Kidney epithelial cell (primary cell): ENCODE measurements at regions not wholly inside any gene's neighbourhood (a gene's known extent, or its start where the extent isn't known, plus 50 kb on each side); places are given as distances from the start of the nearest gene placed in this dataset.

Experiments used
- DNase-seq: peaks from one replicate; pipeline ENCODE4 v3.0.0-alpha.2; 2010; ENCODE audit warnings: low read depth
- H3K27me3 ChIP-seq: 2 replicates; pipeline ENCODE4 v1.6.0; 2011; ENCODE audit warnings: low read length; ENCODE audit not compliant: control insufficient read depth, insufficient read depth
- H3K36me3 ChIP-seq: 2 replicates; pipeline ENCODE4 v1.5.1; 2011; ENCODE audit warnings: low read length; ENCODE audit not compliant: control insufficient read depth, insufficient read depth
- H3K4me3 ChIP-seq: 2 replicates; pipeline ENCODE4 v1.5.1; 2011; ENCODE audit warnings: low read depth, mild to moderate bottlenecking, control low read depth, low read length
- CTCF ChIP-seq: IDR thresholded peaks from 2 replicates; pipeline ENCODE4 v1.5.1; 2011; ENCODE audit warnings: mild to moderate bottlenecking, moderate library complexity, low read length, control low read depth, inconsistent platforms; ENCODE audit not compliant: insufficient read depth, poor library complexity, severe bottlenecking

DNA sequence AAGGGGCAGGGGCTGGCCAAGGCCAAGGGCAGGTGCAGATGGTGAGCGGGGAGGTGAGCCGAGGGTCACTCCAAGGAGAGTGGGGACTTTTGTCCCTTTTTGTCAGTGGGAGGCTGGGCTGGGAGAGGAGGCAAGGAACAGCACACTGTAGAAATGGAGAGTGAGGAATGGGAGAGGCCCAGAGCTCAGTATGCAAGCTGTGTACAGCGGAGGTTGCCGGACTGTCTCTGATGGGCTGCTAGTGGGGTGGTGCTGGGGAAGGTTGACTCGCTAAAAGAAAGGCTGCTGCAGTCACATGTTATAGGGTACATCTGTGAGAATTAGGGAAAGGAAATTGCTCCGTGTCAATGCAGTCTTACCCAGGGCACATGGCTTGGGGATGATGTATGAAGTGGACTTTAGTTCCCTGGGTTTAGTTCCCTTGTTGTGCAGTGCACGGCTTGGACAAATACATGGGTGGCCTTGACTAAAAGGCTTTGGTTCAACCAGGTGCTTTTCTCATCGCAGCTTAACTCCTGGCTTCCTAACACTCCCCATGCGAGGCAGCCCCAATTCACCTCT lies 57.1 kb upstream of the STX18 start:
- no peaks in the 10 kb centered on the region for H3K27me3 ChIP-seq
- H3K36me3 ChIP-seq: no peaks in the 10 kb centered on the region
- DNase-seq: no peak
- H3K4me3 ChIP-seq: no peak overlapping the region
- no peak for TF ChIP-seq CTCF

DNA sequence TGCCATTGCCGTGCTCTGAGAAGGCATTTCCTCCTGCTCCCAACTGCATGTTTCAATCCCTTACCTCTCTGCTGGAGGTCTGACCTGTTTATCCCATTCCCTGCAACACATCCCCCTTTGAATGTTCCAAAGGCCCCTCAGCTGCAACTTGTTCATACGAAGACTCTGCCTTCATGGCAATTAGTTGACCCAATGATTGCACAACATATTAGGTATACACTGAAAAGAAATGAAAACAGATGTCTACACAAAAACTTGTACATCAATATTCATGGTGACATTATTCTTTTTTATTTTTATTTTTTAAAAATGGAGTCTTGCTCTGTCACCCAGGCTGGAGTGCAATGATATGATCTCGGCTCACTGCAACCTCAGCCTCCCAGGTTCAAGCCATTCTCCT lies 54.9 kb upstream of the STX18 start:
- no peak for TF ChIP-seq CTCF
- no peaks in the 10 kb centered on the region for H3K36me3 ChIP-seq
- H3K4me3 ChIP-seq: no peak overlapping the region
- no peaks in the 10 kb centered on the region for H3K27me3 ChIP-seq
- no peak for DNase-seq

DNA sequence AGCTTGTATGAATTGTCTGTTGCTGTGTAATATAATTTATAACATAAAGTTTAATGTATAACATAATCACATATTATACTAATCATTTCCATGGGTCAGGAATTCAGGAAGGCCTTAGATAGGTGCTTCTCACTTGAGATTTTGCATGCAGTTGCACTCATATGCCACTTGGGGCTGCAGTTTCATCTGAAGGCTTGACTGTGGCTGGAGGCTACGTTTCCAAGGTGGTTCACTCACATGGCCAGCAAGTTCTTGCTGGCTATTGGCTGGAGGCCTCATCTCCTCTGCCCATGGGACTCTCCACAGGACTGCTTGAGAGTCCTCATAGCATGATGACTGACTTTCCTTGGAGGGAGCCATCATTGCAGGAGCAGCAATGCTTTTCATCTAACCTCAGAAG lies 53.4 kb upstream of the STX18 start:
- no peak for TF ChIP-seq CTCF
- no peak overlapping the region for H3K4me3 ChIP-seq
- no peaks in the 10 kb centered on the region for H3K27me3 ChIP-seq
- H3K36me3 ChIP-seq: no peaks in the 10 kb centered on the region
- no peak for DNase-seq

- no peak overlapping the region for H3K4me3 ChIP-seq
- H3K27me3 ChIP-seq: no peaks in the 10 kb centered on the region
- no peaks in the 10 kb centered on the region for H3K36me3 ChIP-seq
- no peak for TF ChIP-seq CTCF
- no peak for DNase-seq
These were observed 52.6 kb upstream of the STX18 start for GRCh38 chr4:4594285-4594920.

- Histone ChIP-seq H3K36me3 (no peaks in the 10 kb centered on the region), H3K4me3 (no peak overlapping the region)
- TF ChIP-seq CTCF: no peak
These were observed 51.9 kb upstream of the STX18 start for GRCh38 chr4:4593596-4594284.

More at GRCh38 chr4:4593596-4594284, 51.9 kb upstream of the STX18 start:
- DNase-seq: no peak
- no peaks in the 10 kb centered on the region for H3K27me3 ChIP-seq
